Epithelial cell of esophagus (primary cell): ENCODE measurements at regions not wholly inside any gene's neighbourhood (a gene's known extent, or its start where the extent isn't known, plus 50 kb on each side); places are given as distances from the start of the nearest gene placed in this dataset.

Source experiments
- DNase-seq: peaks from one replicate; pipeline ENCODE4 v3.0.0; 2010; ENCODE audit warnings: low read depth
- H3K4me3 ChIP-seq: 2 replicates; pipeline ENCODE4 v1.5.1; 2011; ENCODE audit warnings: mild to moderate bottlenecking, low read length, control low read depth
- TF ChIP-seq, protein P1 (sequence below): IDR thresholded peaks from 2 replicates; pipeline ENCODE4 v1.5.1; 2011; ENCODE audit warnings: low read depth, mild to moderate bottlenecking, low read length, control low read depth, inconsistent platforms; ENCODE audit not compliant: insufficient read depth; ENCODE audit errors: missing control alignments

DNA sequence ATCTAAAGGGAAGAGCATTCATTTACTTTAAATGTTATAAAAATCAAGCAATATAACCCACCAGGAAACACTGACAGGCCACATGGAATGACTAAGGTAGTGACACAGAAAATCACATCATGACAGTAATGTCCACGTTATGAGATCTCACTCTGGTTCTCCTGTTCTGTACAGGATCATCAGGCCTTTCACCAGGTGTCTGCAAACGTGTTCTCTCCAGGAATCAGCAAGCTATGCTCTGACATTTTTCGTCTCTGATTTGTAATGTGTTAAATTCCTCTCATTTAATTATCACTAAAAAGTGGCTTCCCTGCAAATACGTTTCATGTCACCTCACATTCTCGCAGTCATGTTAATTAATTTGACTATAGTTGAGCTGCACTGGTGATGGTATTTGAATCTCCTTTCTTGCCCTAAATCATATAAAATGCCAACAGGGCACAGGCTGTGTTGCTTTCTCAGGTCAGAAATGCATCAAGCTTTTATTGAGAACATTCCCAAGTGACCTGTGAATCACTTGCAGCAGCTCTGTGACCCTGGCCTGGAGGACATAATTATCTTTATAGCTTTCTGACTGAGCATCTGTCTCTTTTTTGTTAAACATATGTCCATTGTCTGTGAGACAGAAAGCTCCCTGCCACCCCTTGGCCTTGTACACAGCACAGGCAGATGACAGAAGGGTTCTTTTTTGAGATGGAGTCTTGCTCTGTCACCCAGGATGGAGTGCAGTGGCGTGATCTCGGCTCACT lies 196.2 kb downstream of the DIRAS2 start:
- DNase-seq: no peak
- H3K4me3 ChIP-seq: no peak overlapping the region
- TF ChIP-seq, protein P1, sequence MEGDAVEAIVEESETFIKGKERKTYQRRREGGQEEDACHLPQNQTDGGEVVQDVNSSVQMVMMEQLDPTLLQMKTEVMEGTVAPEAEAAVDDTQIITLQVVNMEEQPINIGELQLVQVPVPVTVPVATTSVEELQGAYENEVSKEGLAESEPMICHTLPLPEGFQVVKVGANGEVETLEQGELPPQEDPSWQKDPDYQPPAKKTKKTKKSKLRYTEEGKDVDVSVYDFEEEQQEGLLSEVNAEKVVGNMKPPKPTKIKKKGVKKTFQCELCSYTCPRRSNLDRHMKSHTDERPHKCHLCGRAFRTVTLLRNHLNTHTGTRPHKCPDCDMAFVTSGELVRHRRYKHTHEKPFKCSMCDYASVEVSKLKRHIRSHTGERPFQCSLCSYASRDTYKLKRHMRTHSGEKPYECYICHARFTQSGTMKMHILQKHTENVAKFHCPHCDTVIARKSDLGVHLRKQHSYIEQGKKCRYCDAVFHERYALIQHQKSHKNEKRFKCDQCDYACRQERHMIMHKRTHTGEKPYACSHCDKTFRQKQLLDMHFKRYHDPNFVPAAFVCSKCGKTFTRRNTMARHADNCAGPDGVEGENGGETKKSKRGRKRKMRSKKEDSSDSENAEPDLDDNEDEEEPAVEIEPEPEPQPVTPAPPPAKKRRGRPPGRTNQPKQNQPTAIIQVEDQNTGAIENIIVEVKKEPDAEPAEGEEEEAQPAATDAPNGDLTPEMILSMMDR: no peak

DNA sequence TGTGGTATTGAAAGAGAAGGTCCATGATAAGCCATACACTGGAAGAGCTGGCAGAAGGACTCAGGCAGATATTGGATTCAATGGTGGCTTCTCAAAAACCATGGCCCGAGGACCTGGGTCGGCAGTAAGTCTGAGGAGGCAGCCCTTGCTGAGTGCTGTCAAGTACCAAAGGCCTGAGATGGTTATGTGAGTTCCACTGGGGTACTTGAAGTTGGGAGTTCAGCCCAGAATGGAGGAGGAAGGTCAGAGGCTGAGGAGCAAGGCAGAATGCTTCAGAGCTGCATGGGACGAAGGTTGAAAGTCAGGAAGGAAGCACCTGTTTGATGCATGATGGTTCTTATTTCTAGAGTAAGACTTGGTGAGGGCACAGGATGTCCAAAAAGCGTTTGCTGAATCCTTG lies 194.9 kb downstream of the DIRAS2 start:
- TF ChIP-seq, protein P1: no peak
- no peak overlapping the region for H3K4me3 ChIP-seq
- no peak for DNase-seq

DNA sequence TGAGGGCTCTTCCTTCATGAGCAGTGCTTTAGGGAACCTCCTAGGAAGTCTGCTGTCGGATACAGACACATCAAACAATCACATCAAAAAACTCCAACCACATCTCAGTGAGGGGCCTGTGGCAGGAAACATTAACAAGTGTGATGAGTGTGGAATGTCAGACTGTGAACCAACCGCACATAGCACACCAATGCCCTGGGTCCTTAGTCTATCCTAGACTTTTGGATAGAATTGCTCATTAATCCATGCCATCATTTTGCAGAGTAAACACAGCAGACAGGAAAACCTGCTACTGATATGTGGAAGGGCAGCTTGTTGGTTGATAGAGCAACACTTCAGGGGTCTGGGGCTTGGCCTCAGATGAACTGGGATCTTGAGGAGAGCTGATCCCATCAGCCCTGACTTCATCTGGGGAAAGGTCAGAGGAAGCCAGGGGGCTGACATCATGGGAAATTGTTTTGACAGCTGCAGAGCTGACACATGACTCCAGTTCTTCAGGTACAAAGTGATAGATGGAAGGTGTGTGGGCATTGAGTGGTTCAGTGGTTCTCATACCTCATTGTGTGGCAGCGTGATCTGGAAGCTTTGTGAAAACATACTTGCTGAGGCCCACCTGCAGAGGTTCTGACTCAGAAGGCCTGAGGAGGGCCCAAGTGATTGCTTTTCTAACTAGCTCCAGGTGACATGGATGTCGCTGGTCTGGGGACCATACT lies 193.3 kb downstream of the DIRAS2 start:
- TF ChIP-seq, protein P1: no peak
- H3K4me3 ChIP-seq: no peak overlapping the region
- DNase-seq: no peak

DNA sequence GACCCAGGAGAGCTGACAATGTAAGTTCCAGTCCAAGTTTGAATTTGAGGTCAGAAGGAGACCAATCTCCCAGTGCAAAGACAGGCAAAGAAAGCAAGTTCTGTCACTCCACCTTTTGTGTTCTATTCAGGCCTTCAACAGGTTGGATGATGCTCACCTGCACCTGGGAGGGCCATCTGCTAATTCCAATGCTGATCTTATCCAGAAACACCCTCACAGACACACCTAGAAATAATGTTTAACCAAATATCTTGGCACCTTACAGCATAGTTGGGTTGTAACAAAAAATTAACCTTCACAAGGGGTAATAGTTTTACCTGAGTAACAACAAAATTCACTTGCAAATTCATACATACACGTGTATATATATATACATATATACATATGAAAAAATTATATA lies 190.8 kb downstream of the DIRAS2 start:
- DNase-seq: no peak
- TF ChIP-seq, protein P1: no peak

DNA sequence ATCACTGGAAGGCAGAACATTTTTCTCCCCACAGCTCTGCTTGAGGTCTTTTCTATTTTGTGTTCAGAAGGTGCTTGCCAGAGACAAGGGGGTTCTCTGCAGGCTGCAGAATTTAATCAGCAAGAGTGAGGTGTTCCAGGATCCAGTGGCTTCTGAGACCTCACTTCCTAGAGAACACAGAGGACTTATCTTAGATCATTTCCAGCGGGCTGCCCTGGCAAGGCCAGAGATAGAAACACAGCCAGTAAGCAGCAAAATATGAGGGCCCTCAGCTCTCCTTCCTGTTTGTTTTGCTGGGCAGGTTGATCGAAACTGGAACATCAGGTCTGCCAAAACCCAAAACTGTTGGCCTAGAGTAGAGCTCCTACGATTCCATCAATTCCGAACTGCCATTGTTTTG lies 187.3 kb downstream of the DIRAS2 start:
- no peak for DNase-seq
- TF ChIP-seq, protein P1: no peak
- no peak overlapping the region for H3K4me3 ChIP-seq

More for the DNA sequence above, 190.8 kb downstream of the DIRAS2 start:
- no peak overlapping the region for H3K4me3 ChIP-seq

DNA sequence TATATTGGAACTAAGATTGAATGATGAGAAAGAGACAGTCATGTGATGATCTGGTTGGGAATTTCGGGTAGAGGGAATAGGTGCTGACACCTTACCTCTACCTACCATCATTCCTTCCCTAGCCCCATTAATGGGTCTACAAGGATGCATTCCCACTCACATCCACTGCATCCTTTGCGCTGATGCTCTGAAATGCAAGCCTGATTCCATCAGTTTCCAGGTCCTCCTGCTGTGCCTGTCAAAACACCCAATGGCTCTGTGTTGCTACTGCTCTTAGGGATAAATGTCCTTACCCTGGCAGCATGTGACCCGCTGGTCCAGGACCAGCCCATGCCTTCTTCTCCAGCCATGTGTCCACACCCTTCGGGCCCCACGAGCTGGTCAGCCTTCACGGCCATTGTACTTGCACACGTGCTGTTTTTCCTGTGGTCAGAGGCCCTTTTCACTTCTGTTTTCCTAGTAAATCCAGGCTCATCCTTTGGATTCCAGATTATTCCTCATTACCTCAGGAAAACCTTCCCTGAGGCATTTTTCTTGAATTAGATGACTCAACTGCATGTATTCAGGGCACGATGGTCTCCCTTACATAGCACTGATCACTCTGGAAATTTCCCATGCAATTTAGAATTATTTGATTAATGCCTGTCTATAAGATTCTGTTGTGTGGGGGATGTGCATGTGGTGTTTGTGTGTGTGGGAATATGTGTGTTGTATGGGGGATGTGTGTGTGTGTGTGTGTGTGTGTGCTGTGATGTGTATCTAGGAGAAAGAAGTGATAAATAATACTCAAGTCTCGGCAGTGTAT lies 185.0 kb downstream of the DIRAS2 start:
- no peak for DNase-seq
- TF ChIP-seq, protein P1: no peak
- H3K4me3 ChIP-seq: no peak overlapping the region
